Ovary (tissue), 7 donors: ENCODE measurements at regions not wholly inside any gene's neighbourhood (a gene's known extent, or its start where the extent isn't known, plus 50 kb on each side); places are given as distances from the start of the nearest gene placed in this dataset.

Experiments
- DNase-seq, 5 donors: peaks; one replicate each; pipeline ENCODE4 v3.0.0-alpha.2; 2019 to 2020
- H3K27ac ChIP-seq, 2 donors: fragments of 200-600 bp; one replicate each; pipeline versions ENCODE4 v1.5.1 to v1.8.0; 2019 to 2022
- H3K27me3 ChIP-seq: fragments of 200-600 bp; one replicate; pipeline ENCODE4 v1.8.0; 2022
- H3K36me3 ChIP-seq: fragments of 200-600 bp; sonication (generic); one replicate; pipeline ENCODE4 v1.5.1; 2019
- H3K4me1 ChIP-seq: one replicate; pipeline ENCODE4 v1.8.1; 2013; ENCODE audit warnings: mild to moderate bottlenecking, moderate library complexity; ENCODE audit not compliant: insufficient read depth
- H3K4me3 ChIP-seq: fragments of 200-600 bp; sonication (generic); one replicate; pipeline ENCODE4 v1.5.1; 2017
- H3K9me3 ChIP-seq, 2 donors: fragments of 200-600 bp in 1 of 2; sonication (generic) in 1 of 2; one replicate each; pipeline versions ENCODE4 v1.5.1 to v1.8.1; 2013 to 2019; ENCODE audit warnings: mild to moderate bottlenecking in 1 of 2, moderate library complexity in 1 of 2
- CTCF ChIP-seq, 3 donors: fragments of 450-650 bp in 2 of 3; fragments of 200-600 bp in 1 of 3; IDR thresholded peaks; one replicate each; pipeline versions ENCODE4 v1.5.1 to v1.8.0; 2016 to 2022; ENCODE audit warnings: antibody characterized with exemption in 3 of 3, mild to moderate bottlenecking in 1 of 3
- EP300 ChIP-seq: sonication (generic); formaldehyde crosslinking; IDR thresholded peaks from one replicate; pipeline ENCODE4 v1.6.1; 2017; ENCODE audit warnings: antibody characterized with exemption
- POLR2A ChIP-seq: fragments of 450-650 bp; IDR thresholded peaks from one replicate; pipeline ENCODE4 v1.6.1; 2017; ENCODE audit warnings: antibody characterized with exemption, mild to moderate bottlenecking, moderate library complexity
- WGBS, 3 donors: extraction: QIAGEN DNeasy Blood & Tissue Kit in 1 of 3; methylation state at CpG; one replicate each; pipeline versions ENCODE4 v1.1.5 to v1.1.7; 2013 to 2017; 5-methylcytosine and 5-hydroxymethylcytosine counted together
- intact Hi-C, 4 donors: fragments of 100-400 bp; cut with DNase I; formaldehyde crosslinking; loops; one replicate each; pipeline versions ENCODE4 v1.11.0 to v1.15.1; 2022 to 2023
- donor health status: DM: no; HTN: no; CAD: no; lungs with moderate emphysema.
- donor health status: DM: no; HTN: no; CAD: no.
- donor health status: Bipolar disorder and iron deficiency.
- donor health status: DM: no; HTN: no; CAD: no.
- donor health status: DM: yes; HTN: yes; CAD: no.

- Histone ChIP-seq H3K4me3 (no peak overlapping the region), H3K27me3 (no peaks in the 10 kb centered on the region), H3K27ac (no peak overlapping the region), H3K9me3 (no peaks in the 10 kb centered on the region), H3K4me1 (no peaks in the 10 kb centered on the region), H3K36me3 (no peaks in the 10 kb centered on the region)
- 44 to 75% (median 67%) methylated on average over 1 of the region's 1 CpG for WGBS, 3 donors
- intact Hi-C loops = no loop called here
- TF ChIP-seq EP300 (no peak), CTCF (IDR thresholded peaks at IDR 0.05) (no peak), POLR2A (no peak)
- DNase-seq = no peak
Observed at GRCh38 chr5:167564275-167564674, 727.2 kb upstream of the WWC1 start.

GRCh38 chr5:167565189-167565954, 726.1 kb upstream of the WWC1 start:
- no peak for TF ChIP-seq EP300
- no peak for TF ChIP-seq POLR2A
- TF ChIP-seq CTCF (IDR thresholded peaks at IDR 0.05) = no peak
- Histone ChIP-seq H3K4me3 (no peak overlapping the region), H3K4me1 (no peaks in the 10 kb centered on the region), H3K27ac (no peak overlapping the region), H3K36me3 (no peaks in the 10 kb centered on the region), H3K27me3 (no peaks in the 10 kb centered on the region), H3K9me3 (no peaks in the 10 kb centered on the region)
- DNase-seq = no peak
- intact Hi-C loops = no loop called here
- 83 to 86% (median 85%) methylated on average over 8 of the region's 8 CpGs for WGBS, 3 donors

- intact Hi-C loops = no loop called here
- H3K36me3 ChIP-seq = no peaks in the 10 kb centered on the region
Observed at GRCh38 chr5:167570431-167570830, 721.0 kb upstream of the WWC1 start.

GRCh38 chr5:167571824-167572223, 719.6 kb upstream of the WWC1 start:
- no peaks in the 10 kb centered on the region for H3K9me3 ChIP-seq
- H3K4me3 ChIP-seq = no peak overlapping the region
- TF ChIP-seq CTCF (IDR thresholded peaks at IDR 0.05) (no peak), EP300 (no peak), POLR2A (no peak)
- 79 to 84% (median 80%) methylated on average over 3 of the region's 3 CpGs for WGBS, 3 donors
- no peaks in the 10 kb centered on the region for H3K36me3 ChIP-seq
- intact Hi-C loops = no loop called here
- H3K27me3 ChIP-seq = no peaks in the 10 kb centered on the region
- DNase-seq = no peak
- no peak overlapping the region for H3K27ac ChIP-seq
- H3K4me1 ChIP-seq = no peaks in the 10 kb centered on the region

More at GRCh38 chr5:167570431-167570830, 721.0 kb upstream of the WWC1 start:
- no peak overlapping the region for H3K27ac ChIP-seq
- no peaks in the 10 kb centered on the region for H3K27me3 ChIP-seq
- H3K4me3 ChIP-seq = no peak overlapping the region
- H3K4me1 ChIP-seq = no peaks in the 10 kb centered on the region
- TF ChIP-seq EP300 (no peak), CTCF (IDR thresholded peaks at IDR 0.05) (no peak), POLR2A (no peak)
- 80 to 83% (median 81%) methylated on average over 5 of the region's 5 CpGs for WGBS, 3 donors
- no peaks in the 10 kb centered on the region for H3K9me3 ChIP-seq
- DNase-seq = no peak
